Stromal cell of bone marrow (primary cell): ENCODE measurements at regions not wholly inside any gene's neighbourhood (a gene's known extent, or its start where the extent isn't known, plus 50 kb on each side); places are given as distances from the start of the nearest gene placed in this dataset.

Experiments
- DNase-seq: peaks from one replicate; pipeline ENCODE4 v3.0.0-alpha.2; 2012; ENCODE audit warnings: low read depth

DNA sequence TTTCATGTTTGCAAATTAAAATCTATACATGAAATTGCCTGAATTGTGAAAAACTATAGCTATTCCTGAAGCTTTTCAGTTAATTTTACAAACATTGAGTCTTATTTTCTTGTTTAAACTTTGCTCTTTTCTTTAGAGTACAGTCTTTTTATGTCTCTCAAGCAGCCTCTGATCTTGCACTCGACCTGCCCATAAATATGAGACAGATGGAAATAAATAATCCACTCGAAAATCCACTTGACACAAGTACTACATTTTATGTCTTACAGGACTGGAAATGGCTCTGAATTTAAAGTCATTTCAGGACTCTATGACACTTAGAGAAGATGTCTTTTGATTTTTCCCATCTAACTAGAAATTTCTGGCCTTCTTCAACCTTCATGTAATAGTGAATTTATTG lies 283.8 kb downstream of the USP25 start:
- no peak for DNase-seq

DNA sequence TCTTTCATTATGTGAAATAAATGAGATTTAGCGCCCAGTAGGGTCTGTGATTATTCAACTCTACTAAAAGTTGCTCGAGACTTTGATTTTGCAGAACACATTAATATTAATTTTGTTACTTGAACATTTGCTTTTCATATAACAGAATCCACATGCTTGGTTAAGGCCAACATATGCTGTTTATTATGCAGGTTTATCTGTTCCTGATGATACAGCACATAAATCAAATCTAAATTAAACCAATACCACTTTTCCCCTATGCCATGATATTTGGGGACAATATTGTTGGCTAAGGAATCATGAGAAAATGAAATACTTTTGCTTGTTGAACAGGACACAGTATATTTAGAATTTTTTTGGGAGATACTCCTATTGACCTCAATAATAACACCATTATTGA lies 291.1 kb downstream of the USP25 start:
- DNase-seq, result no peak

DNA sequence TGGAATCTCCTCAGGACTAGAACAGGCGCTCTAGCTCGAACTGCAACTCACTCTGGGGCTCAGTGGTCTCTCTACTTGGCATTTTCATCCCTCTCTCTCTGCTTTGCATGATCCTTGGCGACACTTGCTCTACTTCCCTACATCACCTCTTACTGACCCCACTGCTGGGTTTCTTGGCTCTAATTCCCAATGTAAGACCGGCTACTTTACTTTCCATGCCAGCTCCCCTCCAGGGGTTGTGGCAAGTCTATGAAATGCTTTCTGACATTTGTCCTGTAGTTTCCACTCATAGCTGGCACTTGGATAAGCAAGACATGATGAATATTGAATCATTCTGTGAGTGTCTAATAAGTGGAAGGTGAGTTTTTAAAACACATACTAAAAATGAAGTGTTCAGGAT lies 292.3 kb downstream of the USP25 start:
- no peak for DNase-seq

DNA sequence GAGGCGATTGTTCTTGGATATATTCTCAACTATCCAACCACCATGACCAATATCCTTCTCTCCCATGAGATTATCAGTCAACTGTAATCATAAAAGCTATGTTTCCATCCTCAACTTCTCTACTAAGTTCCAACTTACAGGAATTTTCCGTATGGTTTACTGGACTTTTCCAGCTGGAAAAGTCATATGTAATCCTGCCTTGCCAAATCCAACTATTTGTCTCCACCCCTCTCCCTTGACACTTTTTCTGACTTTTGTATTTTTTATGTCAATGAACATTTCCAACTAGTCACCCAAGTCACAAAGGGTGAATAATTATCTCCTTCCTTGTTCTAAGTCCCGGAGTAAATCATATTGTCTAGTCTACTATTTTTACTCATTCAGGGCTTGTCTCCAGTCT lies 293.1 kb downstream of the USP25 start:
- no peak for DNase-seq

DNA sequence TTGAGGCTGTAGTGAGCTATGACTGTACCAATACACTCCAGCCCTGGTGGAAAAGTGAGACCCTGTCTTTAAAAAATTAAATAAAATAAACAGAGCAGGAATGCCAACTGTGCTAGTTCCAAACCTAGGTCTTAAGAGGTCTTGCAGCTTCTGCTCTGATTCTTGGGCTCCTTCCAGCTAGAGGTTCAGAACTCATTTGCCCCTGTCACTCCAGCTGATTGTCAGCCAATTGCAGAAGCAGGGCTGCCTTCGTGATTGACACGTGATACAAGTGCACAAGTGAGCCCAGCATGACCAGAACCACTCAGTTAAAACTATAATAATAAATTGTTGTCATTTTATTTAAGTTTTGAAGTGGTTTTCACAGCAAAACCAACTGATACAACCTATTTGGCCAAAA lies 298.4 kb downstream of the USP25 start:
- no peak for DNase-seq

DNA sequence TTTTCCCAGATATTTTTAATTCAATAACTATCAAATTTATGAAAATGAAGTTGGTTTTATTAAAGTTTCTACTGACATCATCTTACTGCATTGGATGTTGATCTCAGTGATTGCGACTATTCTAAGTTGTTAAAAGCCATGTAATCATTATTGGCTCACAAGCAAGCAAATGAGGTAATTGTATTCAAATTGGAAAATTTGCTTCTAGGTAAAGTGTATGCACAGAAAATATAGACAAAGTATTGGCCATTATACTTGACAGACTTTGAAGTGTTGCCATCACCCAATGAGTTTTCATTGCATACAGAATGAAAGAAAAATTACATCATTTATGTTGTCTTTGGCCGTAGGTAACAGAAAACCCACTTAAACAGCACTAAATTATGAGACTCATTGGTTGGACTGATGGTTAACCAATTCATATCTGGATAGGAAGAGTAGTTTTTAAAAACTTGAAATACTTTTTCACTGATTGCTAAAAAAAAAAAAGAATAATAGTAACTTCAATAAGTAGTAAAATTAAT lies 299.2 kb downstream of the USP25 start:
- DNase-seq, result no peak

DNA sequence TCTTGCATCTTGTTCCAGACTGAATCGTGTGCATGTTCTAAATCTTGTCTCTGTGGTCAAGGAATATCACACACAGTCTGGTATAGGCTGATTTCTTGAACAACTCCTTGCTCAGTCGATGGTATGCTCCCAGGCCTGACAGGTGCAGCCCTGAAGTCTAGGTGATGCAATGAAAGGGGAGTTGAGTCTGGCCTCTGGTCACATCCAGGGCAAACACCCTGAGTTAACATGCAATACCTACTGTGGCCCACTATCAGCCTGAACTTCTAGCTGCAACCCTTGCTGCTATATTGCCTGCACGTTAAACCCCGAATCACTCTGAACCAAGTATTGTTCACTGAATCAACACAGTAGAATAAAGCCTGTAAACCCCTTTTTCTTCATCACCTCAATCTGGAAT lies 303.4 kb downstream of the USP25 start:
- DNase-seq, result no peak

DNA sequence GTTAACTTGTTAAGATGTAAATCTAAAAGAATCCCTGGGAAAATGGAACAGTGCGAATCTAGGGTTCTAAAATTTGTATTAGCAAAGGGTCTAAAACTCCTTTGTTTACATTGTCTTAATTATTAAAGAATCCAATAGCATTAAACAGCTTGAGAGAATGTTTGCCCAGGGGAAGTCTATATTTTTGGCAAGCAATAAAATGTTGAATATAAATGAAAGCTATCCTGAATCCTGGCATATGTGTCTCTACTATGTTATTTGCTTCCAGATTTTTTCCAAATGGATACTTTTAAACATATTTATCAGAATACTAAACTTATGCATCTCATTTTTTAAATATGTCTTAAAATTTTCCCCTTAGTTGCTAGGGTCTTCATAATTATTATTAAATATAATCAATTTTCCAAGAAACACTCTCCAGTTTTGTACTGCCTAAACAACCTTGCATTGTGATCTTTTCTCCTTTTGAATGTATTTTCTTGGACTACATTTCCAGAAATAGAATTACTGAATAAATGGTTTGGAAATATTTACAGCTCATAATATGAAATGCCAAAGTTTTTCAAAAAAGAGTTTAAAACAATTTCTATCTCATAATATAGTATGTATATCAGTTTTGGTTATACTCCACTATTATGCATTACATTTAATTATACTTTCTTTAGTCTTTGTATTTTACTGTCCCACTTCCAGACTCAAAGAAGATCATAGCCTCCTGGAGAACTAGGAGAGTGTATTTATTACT lies 304.8 kb downstream of the USP25 start:
- DNase-seq, result no peak

DNA sequence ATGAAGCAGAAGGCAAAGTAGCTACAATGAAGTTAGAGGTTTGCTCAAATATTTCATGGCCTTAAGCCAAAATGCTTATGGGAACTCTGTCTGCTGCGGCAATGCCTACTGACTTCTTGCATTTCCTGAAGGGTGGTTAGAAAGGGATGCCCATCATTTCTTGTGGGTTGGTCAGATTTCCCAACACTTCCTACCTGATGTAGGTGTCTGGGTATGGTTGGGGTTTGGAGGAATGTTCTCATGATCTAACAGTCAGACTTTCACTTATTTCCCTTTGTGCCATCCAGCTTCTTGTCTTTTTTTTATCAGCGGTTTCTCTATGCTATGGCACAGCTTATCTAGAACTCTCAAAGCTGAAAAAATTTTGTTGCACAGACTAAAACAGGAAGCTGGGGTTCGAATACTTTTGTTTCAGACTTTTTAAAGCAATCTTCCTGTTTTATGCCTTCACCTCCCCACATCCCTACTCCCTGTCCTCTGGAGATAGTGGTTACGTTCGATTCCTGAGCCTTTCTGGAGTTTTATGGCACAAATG lies 307.7 kb downstream of the USP25 start:
- no peak for DNase-seq

DNA sequence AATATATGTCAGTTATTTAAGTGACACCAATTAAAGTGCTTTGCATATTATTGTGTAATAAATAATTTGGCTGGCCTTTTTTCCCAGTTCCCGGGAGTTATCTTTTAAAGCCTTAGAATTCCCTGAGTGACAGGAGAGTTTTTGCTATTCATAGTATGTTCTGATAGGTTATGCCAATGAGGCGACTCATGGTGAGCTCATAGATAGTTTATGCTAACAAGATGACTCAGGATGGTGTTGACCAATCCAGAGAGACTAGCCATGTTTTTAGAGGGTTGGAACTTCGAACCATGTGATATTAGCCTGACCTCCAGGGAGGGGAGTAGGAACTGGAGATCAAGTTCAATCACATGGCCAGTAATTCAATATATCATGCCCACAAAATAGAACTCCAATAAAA lies 310.8 kb downstream of the USP25 start:
- peak; percentile 15 for DNase-seq

DNA sequence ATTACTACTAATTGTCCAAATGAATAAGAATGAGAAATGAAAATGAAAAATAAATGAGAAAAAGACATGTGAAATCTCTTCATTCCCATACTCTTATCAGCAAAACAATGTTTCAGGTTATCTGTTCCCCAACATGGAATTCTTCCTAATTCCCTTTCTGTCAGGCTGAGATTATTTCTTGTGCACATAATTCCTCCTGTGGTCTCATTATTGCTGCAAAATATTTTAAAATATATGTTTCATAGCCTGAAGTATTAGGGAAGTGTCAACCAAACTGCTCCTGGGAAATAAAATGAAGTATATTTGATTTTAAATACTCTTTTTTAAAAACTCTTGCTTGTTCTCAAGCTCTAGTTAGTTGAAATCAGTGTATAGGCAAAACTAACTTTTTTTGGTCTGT lies 314.9 kb downstream of the USP25 start:
- DNase-seq, result no peak

DNA sequence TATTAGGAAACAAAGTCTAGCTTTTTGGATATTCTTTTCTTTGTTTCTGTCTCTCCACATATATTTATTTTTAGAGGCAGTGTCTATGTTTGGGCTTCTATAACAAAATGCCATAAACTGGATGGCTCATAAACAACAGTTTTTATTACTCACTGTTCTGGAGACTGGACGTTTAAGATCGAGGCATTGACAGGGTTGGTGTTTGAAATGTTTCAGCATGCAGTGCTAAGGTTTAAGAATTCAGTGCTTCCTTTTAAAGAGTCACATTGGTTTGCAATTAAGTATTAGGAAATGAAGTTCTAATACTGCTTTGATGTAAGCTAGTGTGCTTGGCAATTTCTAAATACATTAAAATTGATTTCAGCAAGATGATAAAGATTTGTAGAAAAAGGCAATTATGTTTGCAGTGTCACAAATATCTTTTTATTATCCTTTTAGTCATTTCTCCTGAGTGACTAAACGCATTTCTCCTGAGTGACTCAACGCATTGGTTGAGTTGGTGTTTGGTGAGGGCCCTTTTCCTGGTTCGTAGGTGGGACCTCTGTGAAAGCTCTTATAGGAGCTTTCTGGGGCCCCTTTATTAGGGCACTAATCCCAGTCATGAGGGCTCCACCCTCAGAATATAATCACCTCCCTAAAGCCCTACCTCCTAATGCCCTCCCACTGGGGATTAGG lies 317.0 kb downstream of the USP25 start:
- DNase-seq, result no peak

DNA sequence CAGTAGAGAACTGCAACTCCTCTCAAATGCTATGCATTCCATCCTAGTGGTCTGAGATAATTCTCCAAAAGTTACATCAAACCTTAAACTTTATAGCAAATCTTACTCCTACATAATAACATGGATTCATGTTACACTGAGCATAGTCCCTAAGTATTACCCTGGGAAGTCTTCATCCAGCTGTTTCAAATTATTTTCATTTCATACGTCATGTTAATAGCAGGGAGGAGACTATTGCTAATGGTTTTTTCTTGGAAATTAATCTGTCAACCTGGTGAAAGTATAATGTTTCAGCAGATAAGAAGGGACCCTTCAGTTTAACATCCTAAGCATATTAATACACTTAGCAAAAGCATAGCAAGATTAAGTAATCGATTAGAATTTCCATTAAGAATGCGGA lies 318.1 kb downstream of the USP25 start:
- no peak for DNase-seq

DNA sequence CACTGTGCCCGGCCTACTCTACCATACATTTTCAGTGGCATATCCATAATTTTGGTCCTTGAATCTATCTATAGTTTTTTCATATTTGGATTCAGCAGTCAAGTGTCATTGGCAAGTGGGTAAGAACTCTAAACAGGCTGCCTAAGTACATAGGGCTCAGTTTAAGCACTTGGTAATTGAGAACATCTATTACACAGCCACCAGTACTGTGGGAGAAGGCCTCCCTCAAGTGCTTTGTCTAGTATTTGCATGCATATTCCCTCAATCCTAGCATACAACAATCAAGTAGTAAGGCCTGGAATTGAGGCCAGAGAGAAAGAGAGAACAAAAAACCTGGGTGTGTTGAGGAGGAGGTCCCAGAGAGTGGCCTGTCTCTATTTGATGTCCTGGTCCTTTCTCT lies 325.2 kb downstream of the USP25 start:
- DNase-seq, result no peak

DNA sequence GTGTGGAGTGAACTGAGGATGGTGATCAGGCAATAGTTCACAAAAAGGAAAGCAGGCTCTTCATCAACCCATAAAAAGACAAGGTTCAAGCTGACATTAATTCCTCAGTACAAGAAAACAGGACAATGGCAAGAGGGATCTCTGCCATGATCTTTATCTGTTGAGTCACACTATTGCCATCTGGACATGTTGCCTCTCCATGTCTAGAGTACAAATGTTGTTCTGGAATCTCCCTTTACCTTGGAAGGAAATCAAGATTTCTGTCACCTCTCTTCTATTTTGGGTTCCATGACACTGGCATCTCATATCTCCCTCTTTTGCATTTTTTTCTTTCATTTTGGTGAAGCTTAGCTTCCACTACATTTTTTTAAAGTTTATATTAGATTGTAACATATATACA lies 329.1 kb downstream of the USP25 start:
- DNase-seq, result no peak

DNA sequence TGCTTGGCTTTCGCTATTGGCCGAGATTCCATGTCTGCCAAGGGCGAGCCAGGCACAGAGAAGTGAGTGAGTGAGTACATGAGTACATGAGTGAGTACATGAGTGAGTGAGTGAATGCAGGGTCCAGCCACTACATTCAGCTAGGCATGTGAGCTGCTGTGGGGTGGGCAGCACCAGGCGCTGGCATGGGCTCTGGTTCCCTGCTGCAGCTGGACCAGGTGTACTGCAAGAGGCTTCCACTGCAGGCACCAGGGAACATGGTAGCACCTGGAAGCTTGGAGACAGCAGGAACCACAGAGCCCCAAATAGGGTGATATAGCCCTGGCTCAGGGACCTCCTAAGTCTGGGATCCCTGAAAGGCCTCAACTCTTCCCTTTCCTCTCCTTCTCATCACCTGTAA lies 330.2 kb downstream of the USP25 start:
- no peak for DNase-seq

DNA sequence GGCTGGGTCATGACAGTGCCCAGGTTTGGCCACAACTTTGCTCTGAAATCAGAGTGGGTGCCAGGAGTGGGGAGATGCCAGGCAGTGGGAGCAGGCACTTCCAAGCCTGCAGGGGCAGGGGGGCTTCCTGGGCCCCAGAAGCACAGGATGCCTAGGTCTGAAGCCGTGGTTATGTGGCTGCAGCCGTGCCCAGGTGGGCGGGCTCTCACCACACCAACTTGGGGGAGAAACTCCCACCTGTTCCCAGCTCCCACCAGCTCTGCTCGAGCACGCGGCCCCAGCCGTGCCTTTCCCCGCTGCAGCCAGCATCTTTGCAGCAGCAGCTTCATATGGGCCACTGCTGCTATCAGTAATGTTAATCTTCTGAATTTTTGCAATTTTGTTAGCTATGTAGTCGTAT lies 331.4 kb downstream of the USP25 start:
- DNase-seq, result no peak

DNA sequence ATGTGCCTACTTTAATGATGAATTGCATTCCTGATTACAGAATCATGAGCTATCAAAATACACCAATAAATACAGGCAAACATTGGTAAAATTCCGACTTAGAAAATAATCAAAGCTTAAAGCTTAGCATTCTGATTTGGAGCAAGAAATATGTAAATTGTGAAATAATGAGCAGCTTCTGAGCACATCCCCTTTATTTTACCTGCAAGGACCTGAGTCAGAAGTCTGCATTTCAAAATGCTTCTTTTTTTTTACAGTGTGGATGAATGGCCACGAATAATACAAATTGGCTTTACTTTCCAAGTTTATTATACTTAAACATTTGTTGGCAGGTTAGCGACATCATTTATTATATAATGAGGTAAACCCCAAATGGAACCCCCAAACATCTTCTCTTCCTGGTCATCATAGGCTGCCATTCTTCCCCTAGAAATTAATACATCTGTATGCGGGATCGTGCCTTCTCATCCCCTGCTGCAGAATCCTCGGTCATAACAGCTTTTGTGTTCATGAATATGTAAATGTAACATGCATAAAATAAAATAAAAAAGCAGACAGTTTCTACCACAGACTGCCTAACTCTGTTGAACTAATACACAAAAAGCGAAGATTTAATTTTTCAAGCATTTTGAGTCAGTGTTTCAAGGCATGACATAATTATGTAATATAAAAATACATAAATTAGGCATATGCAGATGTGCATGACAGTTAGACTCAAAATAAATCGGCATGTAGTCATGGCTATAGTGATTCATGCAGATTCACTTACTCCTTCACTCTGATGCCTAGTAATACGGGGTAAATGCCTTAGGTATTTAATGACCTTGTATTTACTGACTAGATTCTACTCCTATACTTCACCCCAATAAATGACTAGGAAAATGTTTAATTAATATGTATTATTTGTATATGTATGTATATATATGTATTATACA lies 339.7 kb downstream of the USP25 start:
- peak; percentile 8 for DNase-seq

DNA sequence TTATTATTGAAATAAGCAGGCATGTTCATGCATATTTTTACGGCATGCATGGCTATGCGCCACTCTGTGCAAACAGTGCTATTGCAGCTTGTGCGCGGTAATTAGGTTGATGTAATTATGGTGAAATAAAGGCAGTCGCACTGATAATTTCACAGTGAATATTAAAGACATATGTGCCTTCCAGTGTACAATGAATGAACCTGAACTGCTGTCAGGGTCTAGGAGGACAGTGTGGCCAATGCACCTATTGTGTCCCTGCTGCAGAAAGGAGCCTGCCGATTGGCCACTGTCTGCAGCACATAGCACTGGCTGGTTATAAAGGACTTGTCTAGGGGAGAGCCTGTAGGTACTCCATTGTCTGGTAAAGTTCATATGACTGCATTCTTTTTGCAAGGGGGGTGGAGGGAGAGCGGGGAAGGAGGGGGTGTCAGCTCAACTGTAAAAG lies 340.4 kb downstream of the USP25 start:
- no peak for DNase-seq

DNA sequence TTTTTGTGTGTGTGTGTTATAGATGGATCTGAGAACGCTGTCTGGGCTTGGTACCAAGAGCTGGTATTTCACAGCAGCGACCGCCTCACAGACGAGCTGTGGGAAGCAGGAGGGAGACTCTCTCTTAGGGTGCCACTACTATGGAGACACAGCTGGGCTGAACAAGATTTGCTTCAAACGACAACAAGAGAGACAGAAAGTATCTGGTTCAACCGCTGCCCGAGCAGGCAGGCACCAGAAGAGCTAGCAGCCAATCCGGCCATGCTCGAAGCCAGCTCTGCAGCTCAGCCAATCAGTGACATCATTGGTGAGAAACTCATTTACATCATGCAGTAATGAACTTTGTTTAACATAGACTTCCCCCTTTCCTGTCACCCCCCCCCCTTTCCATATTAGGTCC lies 341.3 kb downstream of the USP25 start:
- DNase-seq, result peak; percentile 5

DNA sequence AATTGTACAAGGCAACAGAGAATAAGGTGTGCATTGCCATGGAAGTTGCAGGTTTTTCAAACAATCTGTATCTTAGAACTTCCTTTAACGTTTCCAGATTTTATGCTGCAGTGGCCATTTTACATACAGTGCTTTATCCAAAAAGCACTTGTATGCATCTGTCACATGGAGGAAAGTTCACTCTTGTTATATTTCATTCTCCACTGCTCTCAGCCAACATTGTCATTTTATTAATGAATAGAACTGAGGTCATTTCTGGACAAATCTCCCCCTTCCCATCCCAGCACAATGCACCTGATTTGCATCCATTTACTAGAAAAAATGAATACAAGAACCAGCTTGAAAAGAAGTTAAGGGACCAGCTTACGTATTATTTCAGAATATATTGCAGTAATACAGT lies 342.0 kb downstream of the USP25 start:
- DNase-seq, result no peak

DNA sequence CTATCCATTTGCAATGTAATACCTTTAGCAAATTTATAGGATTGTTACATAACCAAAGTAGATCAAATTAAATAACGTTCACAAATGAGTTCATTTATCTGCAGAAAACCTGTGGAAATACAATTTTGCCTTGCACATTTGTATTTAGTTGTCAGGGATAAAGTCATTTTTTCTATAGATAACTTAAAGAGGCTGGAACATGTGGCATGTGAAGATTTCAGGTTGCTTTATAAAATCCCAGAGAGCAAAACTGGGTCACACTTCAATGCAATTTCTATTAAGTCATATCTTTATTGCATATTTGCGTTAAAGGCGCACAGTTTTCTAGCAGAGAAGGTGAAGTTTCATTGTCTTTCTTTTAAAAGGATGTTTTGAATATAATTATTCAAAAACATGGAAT lies 342.4 kb downstream of the USP25 start:
- DNase-seq, result no peak
